H1 (cell line): ENCODE measurements at regions not wholly inside any gene's neighbourhood (a gene's known extent, or its start where the extent isn't known, plus 50 kb on each side); places are given as distances from the start of the nearest gene placed in this dataset.

Experiments
- CTCF ChIA-PET: fragments of 300-600 bp; sonication (Branson Sonifier 250); formaldehyde crosslinking; loops from one replicate; lab custom pipeline; 2021; ENCODE audit not compliant: partially characterized antibody; lab: Charles Lee
- POLR2A ChIA-PET: fragments of 300-600 bp; sonication (Branson Sonifier 250); formaldehyde crosslinking; loops from one replicate; lab custom pipeline; 2021; ENCODE audit warnings: inconsistent platforms; ENCODE audit not compliant: partially characterized antibody; lab: Charles Lee
- DNase-seq, 2 experiments: peaks; one replicate each; pipeline versions ENCODE4 v3.0.0 to v3.0.0-alpha.2; 2010 to 2022; ENCODE audit warnings: low spot score in 2 of 2, low read depth in 1 of 2, mixed read lengths in 1 of 2
- FAIRE-seq: peaks from 2 replicates; lab custom pipeline; 2011; peaks lifted over from hg19 to GRCh38; lab: Jason Lieb, UNC
- H2AFZ ChIP-seq: 2 replicates; pipeline ENCODE4 v1.8.1; 2012; ENCODE audit warnings: low read length, inconsistent platforms
- H2AK5ac ChIP-seq: 2 replicates; pipeline ENCODE4 v1.6.1; 2013; ENCODE audit warnings: low read depth, low read length
- H2BK120ac ChIP-seq: replicated peaks from 2 replicates; pipeline ENCODE3; 2013; ENCODE audit warnings: low read depth, low read length, inconsistent platforms
- H2BK12ac ChIP-seq: 2 replicates; pipeline ENCODE4 v1.6.1; 2013; ENCODE audit warnings: low read depth, low read length
- H2BK15ac ChIP-seq: 2 replicates; pipeline ENCODE4 v1.6.1; 2013; ENCODE audit warnings: low read length
- H2BK20ac ChIP-seq: 2 replicates; pipeline ENCODE4 v1.6.1; 2013; ENCODE audit warnings: low read length
- H2BK5ac ChIP-seq: 2 replicates; pipeline ENCODE4 v1.6.1; 2013; ENCODE audit warnings: low read depth, low read length
- H3K14ac ChIP-seq: 2 replicates; pipeline ENCODE4 v1.6.1; 2013; ENCODE audit warnings: inconsistent platforms; ENCODE audit not compliant: insufficient read length
- H3K18ac ChIP-seq: 2 replicates; pipeline ENCODE4 v1.6.1; 2013; ENCODE audit warnings: low read length; ENCODE audit errors: extremely low read depth
- H3K23ac ChIP-seq: 2 replicates; pipeline ENCODE4 v1.6.1; 2013; ENCODE audit warnings: inconsistent platforms; ENCODE audit not compliant: insufficient read length
- H3K23me2 ChIP-seq: 2 replicates; pipeline ENCODE4 v1.6.1; 2013; ENCODE audit warnings: low read depth, low read length
- H3K27ac ChIP-seq: 2 replicates; pipeline ENCODE4 v1.6.1; 2011; ENCODE audit warnings: low read depth, low read length, inconsistent platforms
- H3K27me3 ChIP-seq, 4 experiments: replicated peaks in 1 of 4; 1 replicate in 1 of 4; 2 replicates in 3 of 4; pipeline versions ENCODE4 v1.6.1 to v1.8.1; 2011 to 2013; ENCODE audit warnings: low read length in 3 of 4, mild to moderate bottlenecking in 3 of 4, inconsistent platforms in 2 of 4, mixed read lengths in 2 of 4, moderate library complexity in 1 of 4; ENCODE audit not compliant: control insufficient read depth in 3 of 4, insufficient read depth in 3 of 4; ENCODE audit errors: extremely low read depth in 1 of 4
- H3K36me3 ChIP-seq, 4 experiments: 2 replicates each; pipeline versions ENCODE4 v1.6.1 to v1.8.1; 2011 to 2013; ENCODE audit warnings: mild to moderate bottlenecking in 4 of 4, low read length in 3 of 4, moderate library complexity in 2 of 4, control low read depth in 1 of 4, inconsistent platforms in 1 of 4; ENCODE audit not compliant: insufficient read depth in 4 of 4, control insufficient read depth in 2 of 4
- H3K4ac ChIP-seq: replicated peaks from 2 replicates; pipeline ENCODE3; 2013; ENCODE audit warnings: low read length, low read depth, mixed read lengths, inconsistent platforms; ENCODE audit not compliant: insufficient read length
- H3K4me1 ChIP-seq, 4 experiments: replicated peaks in 1 of 4; 1 replicate in 1 of 4; 2 replicates in 3 of 4; pipeline versions ENCODE4 v1.6.1 to v1.8.1; 2011 to 2013; ENCODE audit warnings: low read length in 3 of 4, inconsistent platforms in 2 of 4, mixed read lengths in 1 of 4; ENCODE audit not compliant: insufficient read depth in 4 of 4, control insufficient read depth in 3 of 4
- H3K4me2 ChIP-seq, 2 experiments: 2 replicates each; pipeline versions ENCODE4 v1.6.1 to v1.8.1; 2011 to 2013; ENCODE audit warnings: low read depth in 2 of 2, low read length in 2 of 2, control low read depth in 1 of 2, inconsistent platforms in 1 of 2, mild to moderate bottlenecking in 1 of 2; ENCODE audit not compliant: insufficient read depth in 1 of 2
- H3K4me3 ChIP-seq, 4 experiments: fragments of 200-600, 300-600 bp in 1 of 4; sonication (generic), shearing (Covaris generic), sonication (Bioruptor Twin) in 1 of 4; 2 replicates each; pipeline versions ENCODE4 v1.5.1 to v1.8.1; 2011 to 2016; ENCODE audit warnings: low read length in 4 of 4, low read depth in 3 of 4, control low read depth in 2 of 4, inconsistent platforms in 2 of 4, mild to moderate bottlenecking in 2 of 4, mixed read lengths in 1 of 4, moderate library complexity in 1 of 4; ENCODE audit not compliant: insufficient read depth in 2 of 4; ENCODE audit errors: extremely low read depth in 1 of 4
- H3K56ac ChIP-seq: replicated peaks from 2 replicates; pipeline ENCODE3; 2013; ENCODE audit warnings: low read depth, mild to moderate bottlenecking, mixed read lengths, low read length, inconsistent platforms; ENCODE audit not compliant: insufficient read length
- H3K79me1 ChIP-seq: 2 replicates; pipeline ENCODE4 v1.6.1; 2013; ENCODE audit warnings: low read depth, low read length, control low read depth
- H3K79me2 ChIP-seq, 2 experiments: 2 replicates each; pipeline versions ENCODE4 v1.6.1 to v1.8.1; 2012 to 2013; ENCODE audit warnings: low read length in 2 of 2, mild to moderate bottlenecking in 2 of 2, inconsistent platforms in 1 of 2; ENCODE audit not compliant: insufficient read depth in 2 of 2, control insufficient read depth in 1 of 2
- H3K9ac ChIP-seq, 4 experiments: replicated peaks in 1 of 4; 1 replicate in 1 of 4; 2 replicates in 3 of 4; pipeline versions ENCODE4 v1.6.1 to v1.8.1; 2011 to 2013; ENCODE audit warnings: low read depth in 3 of 4, low read length in 3 of 4, control low read depth in 2 of 4, mild to moderate bottlenecking in 2 of 4, moderate library complexity in 2 of 4, inconsistent platforms in 1 of 4; ENCODE audit errors: extremely low read depth in 1 of 4
- H3K9me3 ChIP-seq, 2 experiments: 2 replicates each; pipeline versions ENCODE4 v1.6.1 to v1.8.1; 2012 to 2013; ENCODE audit warnings: mild to moderate bottlenecking in 2 of 2, moderate library complexity in 2 of 2, control low read depth in 1 of 2, inconsistent platforms in 1 of 2, low read depth in 1 of 2, low read length in 1 of 2, mixed read lengths in 1 of 2; ENCODE audit not compliant: insufficient read depth in 2 of 2
- H4K20me1 ChIP-seq, 2 experiments: replicated peaks in 1 of 2; 2 replicates each; pipeline versions ENCODE3 to v1.8.1; 2011 to 2013; ENCODE audit warnings: inconsistent platforms in 2 of 2, low read length in 2 of 2, mild to moderate bottlenecking in 1 of 2; ENCODE audit not compliant: insufficient read depth in 2 of 2, control insufficient read depth in 1 of 2
- H4K5ac ChIP-seq: 2 replicates; pipeline ENCODE4 v1.6.1; 2013; ENCODE audit warnings: low read length, low read depth, mixed read lengths, inconsistent platforms; ENCODE audit not compliant: insufficient read length
- H4K8ac ChIP-seq: 2 replicates; pipeline ENCODE4 v1.8.0; 2013; ENCODE audit warnings: mild to moderate bottlenecking, moderate library complexity, low read length, inconsistent platforms; ENCODE audit not compliant: insufficient read depth; ENCODE audit errors: extremely low read depth
- H4K91ac ChIP-seq: replicated peaks from 2 replicates; pipeline ENCODE3; 2013; ENCODE audit warnings: low read length, mixed read lengths, inconsistent platforms; ENCODE audit not compliant: insufficient read length
- BRCA1 ChIP-seq: IDR thresholded peaks from 2 replicates; pipeline ENCODE4 v1.6.1; 2012; ENCODE audit warnings: low read depth, low read length, improper control_type of control experiment
- CTBP2 ChIP-seq: IDR thresholded peaks from 2 replicates; pipeline ENCODE4 v1.7.0; 2011; ENCODE audit warnings: borderline replicate concordance, mild to moderate bottlenecking, moderate library complexity, mixed read lengths, low read length; ENCODE audit not compliant: insufficient read depth, insufficient read length
- E2F6 ChIP-seq: IDR thresholded peaks from 2 replicates; pipeline ENCODE4 v1.6.1; 2012; ENCODE audit warnings: inconsistent platforms
- FOSL1 ChIP-seq: IDR thresholded peaks from 2 replicates; pipeline ENCODE4 v1.6.1; 2011; ENCODE audit warnings: mild to moderate bottlenecking, low read depth, low read length, moderate library complexity; ENCODE audit not compliant: insufficient read depth
- GABPA ChIP-seq: IDR thresholded peaks from 2 replicates; pipeline ENCODE4 v1.6.1; 2011; ENCODE audit warnings: mild to moderate bottlenecking, low read length, moderate library complexity, borderline replicate concordance; ENCODE audit not compliant: insufficient read depth
- HDAC2 ChIP-seq, 2 experiments: fragments of 300-600 bp in 1 of 2; sonication (generic) in 1 of 2; IDR thresholded peaks; 2 replicates each; pipeline ENCODE4 v1.6.1; 2011 to 2012; ENCODE audit warnings: low read depth in 2 of 2, low read length in 2 of 2, mild to moderate bottlenecking in 2 of 2, moderate library complexity in 2 of 2, borderline replicate concordance in 1 of 2, inconsistent platforms in 1 of 2
- NANOG ChIP-seq: IDR thresholded peaks from 2 replicates; pipeline ENCODE4 v1.6.1; 2011; ENCODE audit warnings: low read length, low read depth, mild to moderate bottlenecking, inconsistent platforms; ENCODE audit not compliant: insufficient read depth, poor library complexity, severe bottlenecking
- POLR2AphosphoS5 ChIP-seq: IDR thresholded peaks from 2 replicates; pipeline ENCODE4 v1.6.1; 2011; ENCODE audit warnings: low read depth, low read length
- RAD21 ChIP-seq, 2 experiments: IDR thresholded peaks in 1 of 2; conservative IDR thresholded peaks in 1 of 2; 2 replicates each; pipeline ENCODE4 v1.6.1; 2011; ENCODE audit warnings: low read depth in 2 of 2, low read length in 2 of 2, improper control_type of control experiment in 1 of 2, inconsistent platforms in 1 of 2, mild to moderate bottlenecking in 1 of 2, moderate library complexity in 1 of 2
- RFX5 ChIP-seq: IDR thresholded peaks from 2 replicates; pipeline ENCODE4 v1.6.1; 2011; ENCODE audit warnings: low read depth, low read length, improper control_type of control experiment, borderline replicate concordance
- RNF2 ChIP-seq: fragments of 200-900, 300-1000 bp; sonication (generic); IDR thresholded peaks from 2 replicates; pipeline ENCODE4 v1.7.1; 2016; ENCODE audit warnings: borderline replicate concordance, low read depth, mild to moderate bottlenecking, antibody characterized with exemption, low read length; ENCODE audit not compliant: poor library complexity, severe bottlenecking; ENCODE audit errors: missing control alignments
- SIRT6 ChIP-seq: IDR thresholded peaks from one replicate; pipeline ENCODE4 v1.7.1; 2012; ENCODE audit warnings: low read length, inconsistent platforms
- SRF ChIP-seq: IDR thresholded peaks from 2 replicates; pipeline ENCODE4 v1.6.1; 2011; ENCODE audit warnings: mild to moderate bottlenecking, low read depth, low read length, moderate library complexity
- WGBS, 2 experiments: shearing (Covaris generic) in 1 of 2; methylation state at CpG; one replicate each; pipeline versions ENCODE4 v1.1.6 to v1.1.7; 2013 to 2015; ENCODE audit warnings: low lambda C conversion rate in 2 of 2, mixed read lengths in 2 of 2, inconsistent platforms in 1 of 2, low coverage in 1 of 2, missing lambda C conversion rate in 1 of 2; ENCODE audit not compliant: insufficient replicate concordance in 2 of 2, insufficient coverage in 1 of 2, insufficient read length in 1 of 2; ENCODE audit errors: extremely low coverage in 1 of 2, missing lambda C conversion rate in 1 of 2; 5-methylcytosine and 5-hydroxymethylcytosine counted together

- Histone ChIP-seq H2BK20ac (no peak overlapping the region), H3K4me3 (no peak overlapping the region), H4K5ac (no peak overlapping the region), H3K36me3 (no peaks in the 10 kb centered on the region), H3K18ac (no peak overlapping the region), H4K91ac (no peak overlapping the region), H3K4ac (no peak overlapping the region), H4K20me1 (no peaks in the 10 kb centered on the region), H2AFZ (no peak overlapping the region), H3K79me1 (no peaks in the 10 kb centered on the region), H3K4me1 (no peaks in the 10 kb centered on the region), H3K9me3 (no peaks in the 10 kb centered on the region), H2BK12ac (no peak overlapping the region), H3K79me2 (no peaks in the 10 kb centered on the region), H2BK5ac (no peak overlapping the region), H3K23ac (no peak overlapping the region), H4K8ac (no peak overlapping the region), H2BK120ac (no peak overlapping the region), H3K27ac (no peak overlapping the region), H3K27me3 (no peaks in the 10 kb centered on the region; a peak in 1 of 7 replicates), H3K23me2 (no peaks in the 10 kb centered on the region), H3K9ac (no peak overlapping the region), H3K56ac (no peak overlapping the region), H2AK5ac (no peak overlapping the region), H2BK15ac (no peak overlapping the region), H3K14ac (no peak overlapping the region), H3K4me2 (no peak overlapping the region)
- 89% methylated on average over 5 of the region's 5 CpGs; no CpG with 5 or more reads in 1 of the 2 experiments for WGBS, 2 experiments
- ChIA-PET CTCF (interaction anchor here (0.7 to 1.0 kb wide), 2 partner anchors 8 to 35 kb away, joined by 3 to 4 read pairs; no protein-coding TSS in a partner anchor), POLR2A (no interaction called here)
- DNase-seq: no peak
- no peak for FAIRE-seq
- no peak for TF ChIP-seq RAD21 (IDR thresholded peaks at IDR 0.05 in 1 of 2, conservative IDR thresholded peaks at IDR 0.05 in 1 of 2; ENCODE audit: low read depth in 2 of 2, low read length in 2 of 2)
- TF ChIP-seq FOSL1: no peak
- TF ChIP-seq BRCA1: no peak
- no peak for TF ChIP-seq SIRT6
- TF ChIP-seq HDAC2 (IDR thresholded peaks at IDR 0.05; ENCODE audit: borderline replicate concordance in 1 of 2, low read depth in 2 of 2, low read length in 2 of 2): no peak
- no peak for TF ChIP-seq SRF
- no peak for TF ChIP-seq POLR2AphosphoS5
- no peak for TF ChIP-seq E2F6
- TF ChIP-seq GABPA: no peak
- TF ChIP-seq NANOG: no peak
- no peak for TF ChIP-seq RFX5
- TF ChIP-seq RNF2: no peak
- TF ChIP-seq CTBP2: no peak
These were observed 148.0 kb downstream of the FOXL1 start for GRCh38 chr16:86726340-86726739.
